HG03135 (cell line): ENCODE measurements at regions not wholly inside any gene's neighbourhood (a gene's known extent, or its start where the extent isn't known, plus 50 kb on each side); places are given as distances from the start of the nearest gene placed in this dataset.

Source experiments
- ATAC-seq: cut with Tn5 transposase; IDR thresholded peaks from one replicate; pipeline ENCODE4 v1.9.1; 2021; ENCODE audit warnings: mild to moderate bottlenecking, moderate library complexity; ENCODE audit not compliant: unreplicated experiment

- no peak for ATAC-seq
Measured at GRCh38 chr2:42942214-42942989, 150.0 kb upstream of the HAAO start.

GRCh38 chr2:42941633-42942176 is 149.3 kb upstream of the HAAO start:
- no peak for ATAC-seq

GRCh38 chr2:42939411-42940206 is 147.2 kb upstream of the HAAO start:
- no peak for ATAC-seq

GRCh38 chr2:42938671-42939370 is 146.4 kb upstream of the HAAO start:
- ATAC-seq = no peak

GRCh38 chr2:42937171-42937875 is 144.9 kb upstream of the HAAO start:
- no peak for ATAC-seq

GRCh38 chr2:42935692-42936671 is 143.6 kb upstream of the HAAO start:
- ATAC-seq = no peak

- ATAC-seq = no peak
Measured at GRCh38 chr2:42934580-42935186, 142.3 kb upstream of the HAAO start.

- ATAC-seq = no peak
Measured at GRCh38 chr2:42933824-42934254, 141.5 kb upstream of the HAAO start.

GRCh38 chr2:42932271-42933151 is 140.1 kb upstream of the HAAO start:
- ATAC-seq = no peak

- ATAC-seq = no peak
Measured at GRCh38 chr2:42931818-42932195, 139.4 kb upstream of the HAAO start.

- ATAC-seq = no peak
Measured at GRCh38 chr2:42931146-42931817, 138.9 kb upstream of the HAAO start.

GRCh38 chr2:42930025-42930581 is 137.7 kb upstream of the HAAO start:
- no peak for ATAC-seq

GRCh38 chr2:42929546-42930024 is 137.2 kb upstream of the HAAO start:
- ATAC-seq = no peak

- no peak for ATAC-seq
Measured at GRCh38 chr2:42928692-42929545, 136.5 kb upstream of the HAAO start.

GRCh38 chr2:42928161-42928691 is 135.8 kb upstream of the HAAO start:
- no peak for ATAC-seq
